Common myeloid progenitor, CD34-positive (primary cell): ENCODE measurements at regions not wholly inside any gene's neighbourhood (a gene's known extent, or its start where the extent isn't known, plus 50 kb on each side); places are given as distances from the start of the nearest gene placed in this dataset.

Experiments
- CTCF ChIA-PET: fragments of 350-600 bp; sonication (Branson Sonifier 250); formaldehyde crosslinking; loops from one replicate; lab custom pipeline; 2021; ENCODE audit warnings: antibody characterized with exemption; lab: Charles Lee
- POLR2A ChIA-PET: fragments of 350-600 bp; sonication (Branson Sonifier 250); formaldehyde crosslinking; loops from one replicate; lab custom pipeline; 2021; ENCODE audit warnings: antibody characterized with exemption; lab: Charles Lee
- DNase-seq, 3 donors: peaks; one replicate each; pipeline versions ENCODE4 v3.0.0 to v3.0.0-alpha.2; 2013
- H3K27ac ChIP-seq, 2 experiments: 1 replicate in 1 of 2; 2 replicates in 1 of 2; pipeline ENCODE4 v1.7.0; 2013; ENCODE audit warnings: inconsistent platforms in 2 of 2, low read length in 2 of 2, mild to moderate bottlenecking in 2 of 2, low read depth in 1 of 2, moderate library complexity in 1 of 2; ENCODE audit not compliant: severe bottlenecking in 2 of 2, insufficient read depth in 1 of 2, poor library complexity in 1 of 2
- H3K27me3 ChIP-seq, 5 experiments: replicated peaks in 2 of 5; 1 replicate in 3 of 5; 2 replicates in 2 of 5; pipeline versions ENCODE4 v1.6.1 to v1.7.0; 2013; ENCODE audit warnings: low read length in 4 of 5, mild to moderate bottlenecking in 2 of 5, moderate library complexity in 2 of 5, inconsistent platforms in 1 of 5; ENCODE audit not compliant: insufficient read depth in 5 of 5, control insufficient read depth in 4 of 5
- H3K36me3 ChIP-seq, 4 experiments: 1 replicate in 2 of 4; 2 replicates in 2 of 4; pipeline versions ENCODE4 v1.6.1 to v1.7.0; 2013; ENCODE audit warnings: low read length in 3 of 4, control low read depth in 1 of 4, mild to moderate bottlenecking in 1 of 4; ENCODE audit not compliant: control insufficient read depth in 4 of 4, insufficient read depth in 4 of 4
- H3K4me1 ChIP-seq, 4 experiments: 1 replicate in 3 of 4; 2 replicates in 1 of 4; pipeline versions ENCODE4 v1.6.1 to v1.7.1; 2013; ENCODE audit warnings: low read length in 3 of 4, mild to moderate bottlenecking in 3 of 4, control low read depth in 1 of 4, inconsistent platforms in 1 of 4, moderate library complexity in 1 of 4; ENCODE audit not compliant: control insufficient read depth in 4 of 4, insufficient read depth in 4 of 4; ENCODE audit errors: control extremely low read depth in 1 of 4
- H3K4me3 ChIP-seq, 7 experiments: 1 replicate in 4 of 7; 2 replicates in 3 of 7; pipeline versions ENCODE4 v1.5.1 to v1.7.0; 2013; ENCODE audit warnings: mild to moderate bottlenecking in 7 of 7, low read length in 6 of 7, moderate library complexity in 6 of 7, inconsistent platforms in 2 of 7, low read depth in 2 of 7, control low read depth in 1 of 7; ENCODE audit not compliant: insufficient read depth in 4 of 7, control insufficient read depth in 1 of 7; ENCODE audit errors: extremely low read depth in 1 of 7
- H3K9me3 ChIP-seq, 5 experiments: 1 replicate in 4 of 5; 2 replicates in 1 of 5; pipeline versions ENCODE4 v1.6.1 to v1.7.1; 2013; ENCODE audit warnings: low read length in 4 of 5, mild to moderate bottlenecking in 2 of 5, inconsistent platforms in 1 of 5, low read depth in 1 of 5, moderate library complexity in 1 of 5; ENCODE audit not compliant: control insufficient read depth in 4 of 5, insufficient read depth in 2 of 5; ENCODE audit errors: control extremely low read depth in 1 of 5
- WGBS: methylation state at CpG from one replicate; pipeline ENCODE4 v1.1.5; 2013; ENCODE audit not compliant: insufficient coverage; 5-methylcytosine and 5-hydroxymethylcytosine counted together

DNA sequence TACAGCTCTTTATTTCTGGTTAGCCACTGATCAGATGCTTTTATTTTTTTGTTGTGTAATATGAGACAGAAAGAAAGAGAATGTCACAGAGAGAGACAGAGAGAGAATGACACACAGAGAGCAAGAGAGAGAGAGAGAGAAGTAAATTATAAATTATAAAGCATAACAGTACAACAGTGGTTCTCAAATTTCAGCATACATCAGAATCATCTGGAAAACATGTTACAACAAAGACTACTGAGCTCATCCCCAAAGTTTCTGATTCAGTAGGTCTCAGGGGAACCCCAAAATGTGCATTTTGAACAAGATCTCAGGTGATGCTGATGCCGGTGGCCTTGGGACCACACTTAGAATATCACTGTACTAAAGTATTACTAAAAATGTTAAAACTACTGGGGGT, 245.8 kb upstream of the DIAPH2 start:
- no peaks in the 10 kb centered on the region for H3K36me3 ChIP-seq
- ChIA-PET POLR2A (no interaction called here), CTCF (no interaction called here)
- H3K9me3 ChIP-seq: no peaks in the 10 kb centered on the region
- WGBS: no CpG with 5 or more reads among the region's 1 CpG
- H3K27ac ChIP-seq: no peak overlapping the region
- no peaks in the 10 kb centered on the region for H3K4me1 ChIP-seq
- no peak overlapping the region for H3K4me3 ChIP-seq
- DNase-seq: no peak
- peaks cover 0 to 3% (median 0%) of the 10 kb centered on the region in 5 experiments for H3K27me3 ChIP-seq

DNA sequence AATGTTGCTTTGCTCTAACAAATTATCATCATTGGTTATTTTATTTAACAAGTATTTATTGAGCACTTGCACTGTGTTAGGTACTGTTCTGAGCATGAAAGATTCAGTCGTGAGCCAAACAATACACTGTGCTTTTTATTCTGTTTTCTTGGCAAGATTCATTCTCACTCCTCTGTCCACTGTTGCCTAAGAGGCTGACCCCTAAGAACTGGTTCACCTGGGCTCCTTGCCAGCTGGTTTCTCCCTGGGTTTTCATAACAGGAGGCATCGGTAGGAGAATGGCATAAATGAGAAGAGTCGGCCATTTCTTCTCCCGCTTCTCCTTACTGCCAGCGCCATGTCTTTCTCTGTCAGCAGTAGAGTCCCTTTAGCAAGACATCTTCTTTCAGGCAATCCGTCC, 243.7 kb upstream of the DIAPH2 start:
- Histone ChIP-seq H3K27ac (no peak overlapping the region), H3K4me3 (no peak overlapping the region), H3K36me3 (no peaks in the 10 kb centered on the region), H3K27me3 (peaks cover 0 to 3% (median 0%) of the 10 kb centered on the region in 5 experiments), H3K9me3 (no peaks in the 10 kb centered on the region), H3K4me1 (no peaks in the 10 kb centered on the region)
- DNase-seq: no peak
- CTCF ChIA-PET: no interaction called here
- POLR2A ChIA-PET: no interaction called here
- WGBS: 93% methylated on average over 4 of the region's 6 CpGs

DNA sequence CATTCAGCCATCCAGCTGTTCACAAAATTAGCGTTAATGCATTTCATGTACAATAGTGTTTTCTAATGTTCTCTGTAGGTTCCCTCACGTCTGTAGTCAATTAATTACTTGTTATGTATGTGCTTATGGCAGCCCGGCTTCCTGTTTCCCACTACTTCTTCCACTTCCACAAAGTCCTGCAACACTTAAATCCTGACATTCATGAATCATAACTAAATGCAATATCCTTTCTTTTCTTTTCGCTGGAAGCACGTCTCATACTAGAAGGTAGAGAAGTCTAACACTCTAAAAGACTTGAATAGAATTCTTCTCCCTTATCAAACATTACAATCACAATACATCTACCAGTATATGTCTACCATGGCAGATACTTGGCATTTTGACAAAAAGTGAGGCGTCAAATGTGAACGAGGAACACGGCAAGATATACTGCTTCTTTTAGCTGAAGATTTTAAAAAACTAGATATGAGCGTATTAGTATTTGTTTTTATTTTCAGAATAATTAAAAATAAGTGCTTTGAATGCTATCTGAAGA, 239.0 kb upstream of the DIAPH2 start:
- H3K4me3 ChIP-seq: no peak overlapping the region
- H3K27ac ChIP-seq: no peak overlapping the region
- H3K27me3 ChIP-seq: peaks cover 0 to 3% (median 0%) of the 10 kb centered on the region in 5 experiments
- no peaks in the 10 kb centered on the region for H3K9me3 ChIP-seq
- CTCF ChIA-PET: no interaction called here
- no CpG with 5 or more reads among the region's 9 CpGs for WGBS
- POLR2A ChIA-PET: no interaction called here
- DNase-seq: peak in 2 of 3 donors; percentile 7 to 13
- no peaks in the 10 kb centered on the region for H3K36me3 ChIP-seq
- H3K4me1 ChIP-seq: no peaks in the 10 kb centered on the region

DNA sequence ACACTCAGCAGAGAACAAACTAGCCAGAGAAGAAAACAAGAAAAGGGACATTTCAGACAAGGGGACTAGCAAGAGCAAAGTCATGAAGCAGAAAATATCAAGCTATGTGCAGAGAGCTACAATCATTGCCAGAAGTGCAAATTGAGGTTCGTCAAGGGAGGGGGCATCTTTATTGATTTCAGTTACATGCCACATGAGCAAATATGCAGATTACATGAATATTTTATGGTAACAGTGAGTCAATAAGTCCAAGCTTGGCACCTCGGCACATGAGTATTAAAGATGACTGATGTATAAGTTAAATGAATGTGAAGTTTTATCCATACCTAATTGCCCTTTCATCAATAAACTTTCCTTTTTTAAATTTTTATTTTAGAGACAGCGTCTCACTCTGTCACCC, 238.1 kb upstream of the DIAPH2 start:
- ChIA-PET CTCF (no interaction called here), POLR2A (interaction anchor here (0.6 kb wide), 1 partner anchor 197 kb away, joined by 3 read pairs; no protein-coding TSS in a partner anchor)
- Histone ChIP-seq H3K27me3 (peaks cover 0 to 3% (median 0%) of the 10 kb centered on the region in 5 experiments), H3K27ac (no peak overlapping the region), H3K36me3 (no peaks in the 10 kb centered on the region), H3K4me1 (no peaks in the 10 kb centered on the region), H3K9me3 (no peaks in the 10 kb centered on the region), H3K4me3 (no peak overlapping the region)
- DNase-seq: no peak
- WGBS: 100% methylated on average over 2 of the region's 3 CpGs

DNA sequence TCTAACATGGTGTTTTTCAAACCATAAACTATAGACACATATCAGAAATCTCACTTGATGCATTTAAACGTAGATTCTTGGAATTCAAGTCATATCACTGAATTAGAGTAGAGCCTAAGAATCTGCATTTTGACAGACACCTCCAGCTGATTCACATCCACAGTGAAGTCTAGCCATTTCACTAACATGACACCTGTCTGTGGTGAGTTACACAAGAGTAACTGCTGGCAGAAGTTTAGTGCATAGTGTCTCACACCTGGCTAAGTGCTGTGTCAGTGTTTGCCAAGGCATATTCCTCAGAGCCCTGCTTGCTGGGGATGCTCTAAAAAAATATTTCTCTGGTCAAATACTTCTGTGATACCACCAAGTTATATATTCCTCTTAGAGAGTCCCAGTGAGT, 237.5 kb upstream of the DIAPH2 start:
- CTCF ChIA-PET: no interaction called here
- peaks cover 0 to 3% (median 0%) of the 10 kb centered on the region in 5 experiments for H3K27me3 ChIP-seq
- H3K36me3 ChIP-seq: no peaks in the 10 kb centered on the region
- POLR2A ChIA-PET: interaction anchor here (0.6 kb wide), 1 partner anchor 197 kb away, joined by 3 read pairs; no protein-coding TSS in a partner anchor
- no peaks in the 10 kb centered on the region for H3K4me1 ChIP-seq
- H3K9me3 ChIP-seq: no peaks in the 10 kb centered on the region
- WGBS: 60% methylated on average over 1 of the region's 1 CpG
- no peak for DNase-seq
- H3K4me3 ChIP-seq: no peak overlapping the region
- H3K27ac ChIP-seq: no peak overlapping the region

DNA sequence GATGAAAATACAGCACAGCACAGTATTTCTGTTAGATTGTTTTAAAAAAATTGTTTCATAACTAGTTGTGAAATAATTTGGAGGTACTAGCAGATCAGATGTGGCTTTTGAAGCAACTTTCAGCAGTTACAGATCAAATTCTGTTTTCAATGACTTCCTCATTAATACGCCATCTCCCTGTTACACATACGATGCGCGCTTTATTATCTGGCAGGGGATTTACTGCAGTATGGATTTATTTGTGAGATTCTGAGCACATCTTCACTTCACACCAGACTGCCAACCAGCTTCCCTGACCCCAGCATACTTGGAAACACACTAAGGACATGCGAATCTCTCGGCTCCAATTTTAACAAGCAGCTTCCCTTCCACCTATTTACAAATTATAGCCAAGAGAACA, 235.5 kb upstream of the DIAPH2 start:
- DNase-seq: peak in 1 of 3 donors; percentile 14
- no peaks in the 10 kb centered on the region for H3K4me1 ChIP-seq
- POLR2A ChIA-PET: no interaction called here
- CTCF ChIA-PET: no interaction called here
- peaks cover 0 to 2% (median 0%) of the 10 kb centered on the region in 5 experiments for H3K27me3 ChIP-seq
- WGBS: no CpG with 5 or more reads among the region's 6 CpGs
- H3K27ac ChIP-seq: no peak overlapping the region
- H3K9me3 ChIP-seq: no peaks in the 10 kb centered on the region
- H3K36me3 ChIP-seq: no peaks in the 10 kb centered on the region
- no peak overlapping the region for H3K4me3 ChIP-seq

DNA sequence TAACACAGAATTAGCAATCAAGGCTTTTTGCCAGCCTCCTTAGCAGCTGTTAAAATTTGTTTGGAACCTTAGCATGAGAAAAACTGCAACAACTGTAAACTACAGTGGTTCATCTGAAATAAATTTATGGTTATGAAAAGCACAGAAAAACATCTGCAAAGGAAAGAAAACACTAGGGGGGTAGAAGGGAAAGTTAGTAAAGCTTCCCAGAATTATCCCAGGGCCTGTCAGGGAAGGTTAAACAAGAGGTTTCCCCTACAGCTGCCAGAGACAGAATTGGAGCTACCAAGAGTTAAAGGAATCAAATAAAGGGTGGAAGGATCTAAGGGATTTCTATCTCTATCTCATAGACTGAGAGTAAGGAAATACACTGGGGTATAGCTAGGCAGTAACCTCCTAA, 234.7 kb upstream of the DIAPH2 start:
- Histone ChIP-seq H3K9me3 (no peaks in the 10 kb centered on the region), H3K36me3 (no peaks in the 10 kb centered on the region), H3K4me1 (no peaks in the 10 kb centered on the region), H3K4me3 (no peak overlapping the region), H3K27me3 (peaks cover 0 to 2% (median 0%) of the 10 kb centered on the region in 5 experiments), H3K27ac (no peak overlapping the region)
- ChIA-PET POLR2A (no interaction called here), CTCF (no interaction called here)
- no peak for DNase-seq
